GM12891 (cell line): ENCODE measurements at regions not wholly inside any gene's neighbourhood (a gene's known extent, or its start where the extent isn't known, plus 50 kb on each side); places are given as distances from the start of the nearest gene placed in this dataset.
"Not testable (repeated sequence)": the region's sequence is repeated elsewhere in the genome, so short reads cannot be mapped to it uniquely, and the experiment has no call there.

Experiments
- DNase-seq: peaks from one replicate; pipeline ENCODE4 v3.0.0; 2011; ENCODE audit warnings: low spot score; ENCODE audit not compliant: insufficient read length
- FAIRE-seq: peaks from 2 replicates; lab custom pipeline; 2011; peaks lifted over from hg19 to GRCh38; lab: Jason Lieb, UNC

DNA sequence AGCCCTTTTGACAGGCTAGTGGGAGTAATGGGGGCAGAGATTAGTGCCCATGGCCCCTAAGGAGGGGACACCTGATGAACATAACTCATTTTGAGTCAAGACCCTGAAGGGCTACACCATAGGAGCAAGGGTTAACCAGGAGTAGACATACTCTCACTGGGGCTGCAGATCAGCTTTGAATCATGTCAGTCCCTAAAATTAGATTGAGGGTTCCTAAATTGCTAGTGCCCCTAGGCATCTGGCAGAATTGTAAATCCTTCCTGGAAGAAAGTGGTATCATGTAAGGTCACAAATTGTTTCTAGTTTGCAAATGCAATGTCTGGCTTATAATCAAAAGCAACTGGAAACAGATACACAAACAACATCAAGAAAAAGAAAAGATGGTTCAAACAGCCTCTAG, 52.1 kb upstream of the LRRC37A2 start:
- FAIRE-seq, DNase-seq: not testable (repeated sequence)

- not testable (repeated sequence) for FAIRE-seq, DNase-seq
Observed at GRCh38 chr17:46455069-46455468, 57.2 kb upstream of the LRRC37A2 start.

GRCh38 chr17:46454572-46454971, 57.7 kb upstream of the LRRC37A2 start:
- FAIRE-seq, DNase-seq: not testable (repeated sequence)

DNA sequence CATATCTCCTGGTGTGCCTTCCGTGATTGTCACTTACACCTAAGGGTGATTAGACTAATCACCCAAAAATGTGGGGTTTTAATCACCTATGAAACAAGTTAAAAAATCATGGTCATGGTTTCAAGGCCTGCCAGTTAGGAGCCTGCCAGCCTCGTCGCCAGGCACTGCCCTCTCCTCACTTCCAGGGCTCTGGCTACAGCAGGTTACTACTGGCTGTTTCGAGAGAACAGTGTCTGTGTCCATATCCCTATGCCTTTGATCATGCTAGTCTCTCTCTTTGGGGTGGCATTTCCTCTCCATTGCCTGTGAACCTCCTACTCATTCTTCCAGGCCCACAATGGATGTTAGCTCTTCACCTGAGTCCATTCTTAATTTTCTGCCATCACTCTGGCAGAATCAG, 59.2 kb upstream of the LRRC37A2 start:
- not testable (repeated sequence) for DNase-seq

DNA sequence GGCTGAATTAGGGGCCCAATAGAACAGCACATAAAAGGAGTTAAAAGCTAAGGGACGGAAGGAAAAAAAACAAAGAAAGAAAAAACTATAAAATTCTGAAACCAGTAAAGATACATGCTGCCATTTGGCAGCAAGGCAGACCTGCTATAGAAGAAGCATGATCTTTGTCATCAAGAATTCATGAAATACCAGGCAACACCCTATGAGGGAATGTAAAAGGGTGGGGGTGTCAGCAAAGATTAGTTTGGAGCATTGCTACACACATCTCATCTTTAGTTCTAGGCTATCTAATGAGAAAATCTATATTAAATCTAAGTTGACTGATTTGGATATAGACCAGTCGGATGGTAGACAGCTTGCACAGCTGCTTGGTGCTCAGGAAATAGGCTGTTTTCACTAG, 66.4 kb upstream of the LRRC37A2 start:
- not testable (repeated sequence) for DNase-seq, FAIRE-seq

More for the DNA sequence above, 59.2 kb upstream of the LRRC37A2 start:
- FAIRE-seq, result not testable (repeated sequence)

- FAIRE-seq, DNase-seq: not testable (repeated sequence)
Observed at GRCh38 chr17:46445411-46445810, 66.9 kb upstream of the LRRC37A2 start.

- not testable (repeated sequence) for FAIRE-seq, DNase-seq
Observed at GRCh38 chr17:46442153-46442552, 70.1 kb upstream of the LRRC37A2 start.

- FAIRE-seq, DNase-seq: not testable (repeated sequence)
Observed at GRCh38 chr17:46440665-46441064, 71.6 kb upstream of the LRRC37A2 start.

GRCh38 chr17:46434450-46435062, 73.0 kb upstream of the ARL17B start:
- FAIRE-seq, result peak; percentile 89
- not testable (repeated sequence) for DNase-seq

DNA sequence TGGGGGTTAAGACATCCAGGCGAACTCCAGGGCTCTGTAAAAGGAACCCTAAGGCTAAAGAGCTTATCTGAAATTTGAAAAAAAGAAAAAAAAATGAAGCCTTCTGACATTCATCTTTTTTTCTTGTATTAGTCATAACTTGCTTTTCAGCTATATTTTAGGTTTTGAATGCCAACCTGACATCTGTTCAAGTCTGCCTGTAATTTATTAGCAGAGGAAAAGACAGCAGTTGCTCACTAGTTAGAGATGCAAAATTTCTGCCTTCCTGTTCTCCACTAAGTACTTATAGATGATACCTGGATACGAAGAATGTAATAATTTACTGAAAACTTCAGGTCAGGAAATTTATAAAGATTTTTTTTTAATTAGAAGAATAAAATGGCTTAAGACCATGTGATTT, 68.7 kb upstream of the ARL17B start:
- DNase-seq, FAIRE-seq: not testable (repeated sequence)

DNA sequence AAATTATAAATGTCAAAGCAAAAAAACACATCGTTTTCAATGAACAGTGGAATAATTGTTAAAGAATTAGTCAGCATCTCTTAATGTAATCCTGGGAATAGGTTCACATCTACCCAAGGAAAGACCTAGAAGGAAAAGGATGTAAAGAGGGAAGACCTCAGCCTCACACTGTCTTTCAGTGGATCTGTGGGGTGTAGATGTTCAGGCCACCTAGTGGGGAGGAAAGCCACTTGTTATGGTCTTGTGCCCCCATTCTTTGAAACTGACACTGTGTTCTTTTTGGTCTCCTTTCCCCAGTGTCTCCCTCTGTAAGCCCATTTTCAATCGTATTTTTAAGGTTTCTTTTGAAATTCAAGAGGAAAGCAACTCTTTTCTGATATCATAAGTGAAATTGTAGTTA, 68.1 kb upstream of the ARL17B start:
- FAIRE-seq, DNase-seq: not testable (repeated sequence)

GRCh38 chr17:46424187-46424884, 62.8 kb upstream of the ARL17B start:
- FAIRE-seq, DNase-seq: not testable (repeated sequence)

DNA sequence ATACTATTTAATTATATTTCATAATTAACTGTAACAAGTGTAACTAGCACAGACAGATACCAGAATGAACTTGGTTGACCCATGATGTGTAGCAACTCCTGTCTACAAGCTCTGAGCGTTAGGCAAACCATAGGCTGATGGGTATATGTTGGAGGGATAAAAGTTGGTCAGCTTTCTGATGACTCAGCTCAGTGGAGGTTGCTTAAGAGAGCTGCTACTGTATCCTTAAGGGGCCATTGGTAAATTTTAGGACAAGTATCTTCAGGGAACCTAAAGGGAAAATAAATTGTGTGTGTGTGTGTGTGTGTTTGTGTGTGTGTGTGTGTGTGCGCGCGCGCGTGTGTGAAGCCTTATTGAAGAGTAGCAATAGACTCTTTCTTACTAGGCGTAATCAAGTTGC, 56.3 kb upstream of the ARL17B start:
- FAIRE-seq, DNase-seq: not testable (repeated sequence)

GRCh38 chr17:46417261-46417660, 55.7 kb upstream of the ARL17B start:
- not testable (repeated sequence) for DNase-seq, FAIRE-seq

DNA sequence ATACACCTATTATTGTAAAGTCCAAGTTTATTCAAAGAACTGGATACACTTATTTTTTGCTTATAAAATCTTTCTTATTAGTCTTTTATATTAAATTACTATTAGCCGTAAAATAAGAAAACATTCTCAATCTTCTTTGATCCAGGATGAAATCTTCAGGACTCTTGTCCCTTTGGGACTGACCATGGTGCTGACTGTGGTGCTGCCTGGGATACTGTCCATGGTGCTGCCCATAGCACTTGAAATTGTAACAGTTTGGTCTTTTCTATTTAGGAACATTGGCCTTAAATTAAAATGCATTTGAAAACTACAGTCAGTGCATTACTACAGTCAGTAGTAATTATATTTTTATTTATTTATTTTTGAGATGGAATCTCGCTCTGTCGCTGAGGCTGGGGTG, 53.0 kb upstream of the ARL17B start:
- FAIRE-seq, DNase-seq: not testable (repeated sequence)

DNA sequence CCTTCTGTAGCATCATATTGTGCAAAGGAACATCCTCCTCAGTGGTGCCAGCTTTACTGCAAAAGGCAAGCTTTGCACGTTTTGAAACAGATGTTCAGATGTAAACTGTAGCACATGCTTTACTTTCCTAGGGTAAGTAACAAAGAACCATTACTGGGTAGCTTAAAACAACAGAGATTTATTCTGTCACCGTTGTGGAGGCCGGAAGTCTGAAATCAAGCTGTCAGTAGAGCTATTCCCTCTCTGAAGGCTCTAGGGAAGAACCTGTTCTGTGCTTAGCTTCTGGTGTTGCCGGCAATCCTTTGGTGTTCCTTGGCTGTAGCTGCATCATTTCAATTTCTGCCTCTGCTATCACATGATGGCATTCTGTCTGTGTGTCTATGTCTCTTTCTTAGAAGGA, 50.6 kb upstream of the ARL17B start:
- FAIRE-seq, DNase-seq: not testable (repeated sequence)

GRCh38 chr17:46411172-46411852, 49.7 kb upstream of the ARL17B start:
- DNase-seq, result not testable (repeated sequence)
- FAIRE-seq, result peak; percentile 82
